PC-9 (cell line): ENCODE measurements at regions not wholly inside any gene's neighbourhood (a gene's known extent, or its start where the extent isn't known, plus 50 kb on each side); places are given as distances from the start of the nearest gene placed in this dataset.

Experiments
- BruUV-seq: library from RNA; stranded (reverse); fragments of 400-500 nt; replicated peaks from 2 replicates; lab custom pipeline; 2021; lab: Mats Ljungman, UMichigan
- CTCF ChIA-PET: fragments of 300-600 bp; sonication (Branson Sonifier 250); formaldehyde crosslinking; loops from one replicate; lab custom pipeline; 2022; ENCODE audit warnings: antibody characterized with exemption; lab: Charles Lee
- POLR2A ChIA-PET: fragments of 300-600 bp; sonication (Branson Sonifier 250); formaldehyde crosslinking; loops from one replicate; lab custom pipeline; 2022; ENCODE audit warnings: antibody characterized with exemption; ENCODE audit not compliant: unreplicated experiment; lab: Charles Lee
- DNase-seq, 2 experiments: peaks; one replicate each; pipeline versions ENCODE4 v3.0.0 to v3.0.0-alpha.2; 2015 to 2022; ENCODE audit warnings: mixed read lengths in 1 of 2
- H2AFZ ChIP-seq: fragments of 200-600 bp; sonication (generic); 2 replicates; pipeline ENCODE4 v1.8.1; 2017; ENCODE audit warnings: antibody characterized with exemption
- H3F3A ChIP-seq: fragments of 200-600 bp; sonication (generic); 2 replicates; pipeline ENCODE4 v1.8.1; 2017; ENCODE audit warnings: antibody characterized with exemption, mild to moderate bottlenecking, low read depth; ENCODE audit not compliant: insufficient read depth
- H3K27ac ChIP-seq: fragments of 200-600 bp; sonication (generic); 2 replicates; pipeline ENCODE4 v1.6.1; 2016; ENCODE audit warnings: mixed run types
- H3K27me3 ChIP-seq: fragments of 200-600 bp; sonication (generic); 2 replicates; pipeline ENCODE4 v1.6.1; 2016; ENCODE audit warnings: low read depth, mixed run types; ENCODE audit not compliant: insufficient read depth
- H3K36me3 ChIP-seq: fragments of 200-600 bp; sonication (generic); 2 replicates; pipeline ENCODE4 v1.6.1; 2016; ENCODE audit warnings: low read depth, mixed run types
- H3K4me1 ChIP-seq: fragments of 200-600 bp; sonication (generic); replicated peaks from 2 replicates; pipeline ENCODE4 v1.6.1; 2016; ENCODE audit warnings: mixed run types; ENCODE audit not compliant: insufficient read depth
- H3K4me2 ChIP-seq: fragments of 200-600 bp; sonication (generic); 2 replicates; pipeline ENCODE4 v1.6.1; 2017; ENCODE audit warnings: mixed run types
- H3K4me3 ChIP-seq: fragments of 200-600 bp; sonication (generic); 2 replicates; pipeline ENCODE4 v1.6.1; 2016; ENCODE audit warnings: mixed run types
- H3K79me2 ChIP-seq: fragments of 200-600 bp; sonication (generic); 2 replicates; pipeline ENCODE4 v1.6.1; 2017; ENCODE audit warnings: low read depth, mixed run types
- H3K9me2 ChIP-seq: fragments of 200-600 bp; sonication (generic); 2 replicates; pipeline ENCODE4 v1.8.1; 2017; ENCODE audit warnings: mild to moderate bottlenecking; ENCODE audit not compliant: insufficient read depth
- H3K9me3 ChIP-seq: fragments of 200-600 bp; sonication (generic); 2 replicates; pipeline ENCODE4 v1.8.1; 2016; ENCODE audit warnings: low read depth; ENCODE audit not compliant: insufficient read depth
- H4K20me1 ChIP-seq: fragments of 200-600 bp; sonication (generic); 2 replicates; pipeline ENCODE4 v1.8.1; 2017; ENCODE audit not compliant: insufficient read depth
- EZH2 ChIP-seq: fragments of 200-600 bp; sonication (generic); IDR thresholded peaks from 2 replicates; pipeline ENCODE4 v1.8.0; 2017; ENCODE audit warnings: antibody characterized with exemption, low read depth
- intact Hi-C: fragments of 100-400 bp; cut with micrococcal nuclease; formaldehyde crosslinking; loops from one replicate; pipeline ENCODE4 v1.10.0; 2022; ENCODE audit not compliant: unreplicated experiment
- TF ChIP-seq, protein P1 (sequence below): fragments of 200-600 bp; sonication (generic); conservative IDR thresholded peaks from 2 replicates; pipeline ENCODE4 v1.6.1; 2017; ENCODE audit warnings: mixed run types, antibody characterized with exemption, mild to moderate bottlenecking, moderate library complexity

DNA sequence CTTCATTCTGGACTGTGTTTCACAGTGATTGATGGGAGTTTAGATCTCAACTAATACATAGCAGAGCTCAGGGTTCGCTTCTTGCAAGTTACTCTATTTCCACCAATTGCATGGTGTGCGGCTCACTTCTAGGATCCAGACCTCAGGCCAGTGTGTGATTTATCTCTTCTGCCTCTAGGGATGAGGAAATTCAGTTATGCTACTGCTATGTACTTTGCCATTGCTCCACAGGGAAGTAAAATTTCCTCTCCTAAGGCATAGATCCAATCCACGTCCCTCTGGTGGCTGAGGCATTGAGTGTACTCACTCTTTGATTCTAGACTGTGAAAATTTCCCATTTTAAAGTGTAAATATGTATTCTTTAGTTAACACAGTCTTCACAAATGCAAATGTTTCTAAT is 214.1 kb downstream of the HS3ST3B1 start:
- no peaks in the 10 kb centered on the region for H3K36me3 ChIP-seq
- no peaks in the 10 kb centered on the region for H3K9me2 ChIP-seq
- POLR2A ChIA-PET: no interaction called here
- BruUV-seq: no TSS peak
- no peaks in the 10 kb centered on the region for H3K79me2 ChIP-seq
- no peaks in the 10 kb centered on the region for H3F3A ChIP-seq
- no peaks in the 10 kb centered on the region for H3K27me3 ChIP-seq
- H3K4me1 ChIP-seq: no peaks in the 10 kb centered on the region
- TF ChIP-seq EZH2: no peak
- H3K9me3 ChIP-seq: no peaks in the 10 kb centered on the region
- CTCF ChIA-PET: no interaction called here
- DNase-seq: no peak
- H3K27ac ChIP-seq: no peak overlapping the region
- H3K4me2 ChIP-seq: no peak overlapping the region
- H4K20me1 ChIP-seq: no peaks in the 10 kb centered on the region
- H2AFZ ChIP-seq: no peak overlapping the region
- intact Hi-C loops: no loop called here
- no peak overlapping the region for H3K4me3 ChIP-seq

DNA sequence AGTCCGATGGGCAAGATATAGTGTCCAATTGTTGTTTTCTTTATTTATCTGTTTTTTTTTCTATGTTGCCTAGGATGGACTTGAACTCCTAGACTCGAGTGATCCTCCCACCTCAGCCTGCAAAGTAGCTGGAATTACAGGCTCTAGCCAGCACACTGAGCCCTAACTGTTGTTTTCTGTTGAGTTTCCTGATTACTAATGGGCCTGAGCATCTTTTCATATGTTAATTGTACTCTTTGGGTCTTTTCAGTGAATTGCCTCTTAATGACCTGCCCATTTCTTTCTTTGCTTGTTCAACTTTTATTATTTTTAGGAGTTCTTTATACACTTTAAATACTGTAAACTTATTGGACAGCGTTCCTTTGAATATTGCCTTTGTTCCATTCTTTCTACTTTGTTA is 213.0 kb downstream of the HS3ST3B1 start:
- H3K36me3 ChIP-seq: no peaks in the 10 kb centered on the region
- BruUV-seq: no TSS peak
- H3K9me3 ChIP-seq: no peaks in the 10 kb centered on the region
- no peaks in the 10 kb centered on the region for H3K79me2 ChIP-seq
- no peaks in the 10 kb centered on the region for H3K27me3 ChIP-seq
- ChIA-PET CTCF (no interaction called here), POLR2A (no interaction called here)
- no peaks in the 10 kb centered on the region for H3F3A ChIP-seq
- intact Hi-C loops: no loop called here
- no peaks in the 10 kb centered on the region for H3K9me2 ChIP-seq
- no peak overlapping the region for H3K4me2 ChIP-seq
- DNase-seq: no peak
- H3K4me3 ChIP-seq: no peak overlapping the region
- H3K4me1 ChIP-seq: no peaks in the 10 kb centered on the region
- TF ChIP-seq, protein P1, sequence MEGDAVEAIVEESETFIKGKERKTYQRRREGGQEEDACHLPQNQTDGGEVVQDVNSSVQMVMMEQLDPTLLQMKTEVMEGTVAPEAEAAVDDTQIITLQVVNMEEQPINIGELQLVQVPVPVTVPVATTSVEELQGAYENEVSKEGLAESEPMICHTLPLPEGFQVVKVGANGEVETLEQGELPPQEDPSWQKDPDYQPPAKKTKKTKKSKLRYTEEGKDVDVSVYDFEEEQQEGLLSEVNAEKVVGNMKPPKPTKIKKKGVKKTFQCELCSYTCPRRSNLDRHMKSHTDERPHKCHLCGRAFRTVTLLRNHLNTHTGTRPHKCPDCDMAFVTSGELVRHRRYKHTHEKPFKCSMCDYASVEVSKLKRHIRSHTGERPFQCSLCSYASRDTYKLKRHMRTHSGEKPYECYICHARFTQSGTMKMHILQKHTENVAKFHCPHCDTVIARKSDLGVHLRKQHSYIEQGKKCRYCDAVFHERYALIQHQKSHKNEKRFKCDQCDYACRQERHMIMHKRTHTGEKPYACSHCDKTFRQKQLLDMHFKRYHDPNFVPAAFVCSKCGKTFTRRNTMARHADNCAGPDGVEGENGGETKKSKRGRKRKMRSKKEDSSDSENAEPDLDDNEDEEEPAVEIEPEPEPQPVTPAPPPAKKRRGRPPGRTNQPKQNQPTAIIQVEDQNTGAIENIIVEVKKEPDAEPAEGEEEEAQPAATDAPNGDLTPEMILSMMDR: no peak
- TF ChIP-seq EZH2: no peak
- H4K20me1 ChIP-seq: no peaks in the 10 kb centered on the region
- H3K27ac ChIP-seq: no peak overlapping the region
- H2AFZ ChIP-seq: no peak overlapping the region

DNA sequence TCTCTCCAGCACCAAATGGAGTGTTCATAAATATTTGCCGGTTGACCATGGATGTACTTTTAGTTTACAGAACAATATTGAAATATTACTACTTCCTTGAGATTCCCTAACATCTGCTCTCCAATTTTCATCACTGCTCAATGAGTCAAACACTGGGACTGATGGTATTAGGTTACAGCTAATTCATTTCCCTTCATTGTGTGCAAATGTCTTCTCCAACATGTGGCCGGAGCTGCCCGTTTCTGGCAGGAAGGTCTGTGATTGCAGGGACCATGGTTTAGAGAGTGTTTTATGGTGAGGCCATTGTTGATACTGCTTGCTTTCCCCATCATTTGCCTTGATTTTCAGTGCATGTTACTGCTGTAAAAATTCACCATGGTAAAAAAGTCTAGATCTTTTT is 209.3 kb downstream of the HS3ST3B1 start:
- TF ChIP-seq, protein P1: no peak
- no peak for TF ChIP-seq EZH2
- no peaks in the 10 kb centered on the region for H3F3A ChIP-seq
- CTCF ChIA-PET: no interaction called here

DNA sequence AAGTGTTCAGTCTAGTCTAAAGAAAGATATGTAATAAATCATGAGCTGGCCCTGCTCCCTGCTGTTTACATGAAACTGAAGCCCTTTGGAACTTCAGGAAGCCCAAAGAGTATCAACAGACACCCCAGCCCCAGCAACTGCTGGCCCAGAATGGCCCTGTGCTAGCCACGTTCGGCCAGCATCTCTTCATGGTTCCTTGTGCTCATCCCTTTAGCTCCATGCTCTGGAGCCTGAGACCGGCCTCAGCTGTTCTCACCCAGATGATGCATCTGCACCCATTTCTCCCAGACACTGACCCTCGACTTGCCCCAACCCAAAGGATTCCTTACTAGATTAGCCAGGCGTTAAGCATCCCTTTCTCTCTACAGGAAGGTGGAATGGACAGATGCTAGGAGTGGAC is 207.3 kb downstream of the HS3ST3B1 start:
- no peaks in the 10 kb centered on the region for H3K9me3 ChIP-seq

More for the DNA sequence above, 209.3 kb downstream of the HS3ST3B1 start:
- Histone ChIP-seq H3K9me3 (no peaks in the 10 kb centered on the region), H3K4me2 (no peak overlapping the region), H3K9me2 (no peaks in the 10 kb centered on the region), H2AFZ (no peak overlapping the region), H3K27me3 (no peaks in the 10 kb centered on the region), H3K79me2 (no peaks in the 10 kb centered on the region), H3K36me3 (no peaks in the 10 kb centered on the region), H3K27ac (no peak overlapping the region), H3K4me3 (no peak overlapping the region), H4K20me1 (no peaks in the 10 kb centered on the region), H3K4me1 (no peaks in the 10 kb centered on the region)
- POLR2A ChIA-PET: no interaction called here
- BruUV-seq: no TSS peak
- no peak for DNase-seq
- intact Hi-C loops: no loop called here

More for the DNA sequence above, 207.3 kb downstream of the HS3ST3B1 start:
- H3K27me3 ChIP-seq: no peaks in the 10 kb centered on the region
- H3K79me2 ChIP-seq: no peaks in the 10 kb centered on the region
- no peaks in the 10 kb centered on the region for H3K9me2 ChIP-seq
- no peaks in the 10 kb centered on the region for H3F3A ChIP-seq
- TF ChIP-seq EZH2: no peak
- no peak for DNase-seq
- BruUV-seq: no TSS peak
- H3K4me3 ChIP-seq: no peak overlapping the region
- ChIA-PET POLR2A (no interaction called here), CTCF (no interaction called here)
- no peak overlapping the region for H3K27ac ChIP-seq
- no peak overlapping the region for H2AFZ ChIP-seq
- H3K4me2 ChIP-seq: no peak overlapping the region
- no peaks in the 10 kb centered on the region for H3K36me3 ChIP-seq
- no peaks in the 10 kb centered on the region for H4K20me1 ChIP-seq
- no peaks in the 10 kb centered on the region for H3K4me1 ChIP-seq
- intact Hi-C loops: no loop called here
